Stomach (tissue), 8 donors: ENCODE measurements at regions not wholly inside any gene's neighbourhood (a gene's known extent, or its start where the extent isn't known, plus 50 kb on each side); places are given as distances from the start of the nearest gene placed in this dataset.

Experiments
- DNase-seq, 2 donors: peaks; one replicate each; pipeline versions ENCODE4 v3.0.0 to v3.0.0-alpha.2; 2013 to 2019
- H3K27ac ChIP-seq, 5 donors: fragments of 200-600 bp in 4 of 5; sonication (generic) in 4 of 5; one replicate each; pipeline ENCODE4 v1.5.1; 2013 to 2019; ENCODE audit warnings: mild to moderate bottlenecking in 1 of 5, moderate library complexity in 1 of 5
- H3K27me3 ChIP-seq, 3 donors: fragments of 200-600 bp; sonication (generic); one replicate each; pipeline ENCODE4 v1.5.1; 2017 to 2019; ENCODE audit warnings: mixed run types in 1 of 3
- H3K36me3 ChIP-seq, 4 donors: fragments of 200-600 bp; sonication (generic); 1 replicate in 3 of 4; 2 replicates in 1 of 4; pipeline ENCODE4 v1.5.1; 2016 to 2019
- H3K4me1 ChIP-seq, 4 donors: fragments of 200-600 bp; sonication (generic); one replicate each; pipeline ENCODE4 v1.5.1; 2016 to 2019
- H3K4me3 ChIP-seq, 4 donors: fragments of 200-600 bp; sonication (generic) in 3 of 4; one replicate each; pipeline ENCODE4 v1.5.1; 2016 to 2019; ENCODE audit warnings: mild to moderate bottlenecking in 1 of 4
- H3K9me3 ChIP-seq, 4 donors: fragments of 200-600 bp; sonication (generic); one replicate each; pipeline ENCODE4 v1.5.1; 2016 to 2019
- EP300 ChIP-seq: sonication (generic); formaldehyde crosslinking; IDR thresholded peaks from one replicate; pipeline ENCODE4 v1.6.1; 2017; ENCODE audit warnings: antibody characterized with exemption
- POLR2A ChIP-seq, 4 donors: fragments of 450-650 bp; IDR thresholded peaks; one replicate each; pipeline ENCODE4 v1.6.1; 2016; ENCODE audit warnings: antibody characterized with exemption in 4 of 4, control low read depth in 2 of 4, mild to moderate bottlenecking in 1 of 4, moderate library complexity in 1 of 4
- POLR2AphosphoS5 ChIP-seq, 3 donors: sonication (generic); formaldehyde crosslinking; IDR thresholded peaks; one replicate each; pipeline ENCODE4 v1.6.1; 2016; ENCODE audit warnings: antibody characterized with exemption in 3 of 3
- WGBS, 5 donors: extraction: QIAGEN DNeasy Blood & Tissue Kit in 3 of 5; methylation state at CpG; one replicate each; pipeline versions ENCODE4 v1.1.5 to v1.1.7; 2013 to 2018; 5-methylcytosine and 5-hydroxymethylcytosine counted together
- intact Hi-C: fragments of 100-400 bp; cut with DNase I; formaldehyde crosslinking; loops from one replicate; pipeline ENCODE4 v1.15.1; 2023; ENCODE audit warnings: low total_unique reads
- TF ChIP-seq, protein P1 (sequence below), 7 experiments: fragments of 450-650 bp in 4 of 7; fragments of 200-600 bp in 3 of 7; sonication (generic) in 3 of 7; IDR thresholded peaks; one replicate each; pipeline ENCODE4 v1.5.1; 2016 to 2019; ENCODE audit warnings: antibody characterized with exemption in 7 of 7, control low read depth in 2 of 7, mild to moderate bottlenecking in 1 of 7
- donor health status: healthy with polysubstance abuse.
- donor health status: Bipolar disorder and iron deficiency.
- donor health status: healthy.

DNA sequence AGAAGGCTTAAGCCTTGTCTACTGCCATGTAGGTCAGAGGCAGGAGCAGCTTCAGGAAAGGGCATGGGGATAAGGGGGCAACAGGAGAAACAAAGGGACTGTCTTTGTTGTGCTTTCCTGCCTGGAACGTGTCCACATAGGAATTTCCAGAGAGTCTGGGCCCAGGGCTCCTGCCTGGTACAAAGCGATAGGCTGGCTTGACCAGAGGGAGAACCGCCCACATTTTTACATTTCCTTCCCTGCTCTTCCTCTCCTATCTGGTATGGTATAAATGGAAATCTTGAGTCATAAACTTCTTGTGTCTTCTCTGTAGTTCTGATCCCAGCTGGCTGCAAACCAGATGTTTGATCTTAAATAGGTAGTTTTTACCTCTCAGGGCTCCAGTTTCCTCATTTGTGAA lies 414.8 kb downstream of the HRH4 start:
- H3K4me1 ChIP-seq: no peaks in the 10 kb centered on the region
- no peak for TF ChIP-seq POLR2A (IDR thresholded peaks at IDR 0.05)
- no peaks in the 10 kb centered on the region for H3K9me3 ChIP-seq
- no peak overlapping the region for H3K4me3 ChIP-seq
- 61 to 77% (median 73%) methylated on average over 3 of the region's 3 CpGs for WGBS, 5 donors
- no peak overlapping the region for H3K27ac ChIP-seq
- no peak for DNase-seq
- no peaks in the 10 kb centered on the region for H3K27me3 ChIP-seq
- intact Hi-C loops: loop anchor here (10.0 kb wide), 1 partner anchor 960 kb away; no protein-coding TSS in a partner anchor
- no peaks in the 10 kb centered on the region for H3K36me3 ChIP-seq

DNA sequence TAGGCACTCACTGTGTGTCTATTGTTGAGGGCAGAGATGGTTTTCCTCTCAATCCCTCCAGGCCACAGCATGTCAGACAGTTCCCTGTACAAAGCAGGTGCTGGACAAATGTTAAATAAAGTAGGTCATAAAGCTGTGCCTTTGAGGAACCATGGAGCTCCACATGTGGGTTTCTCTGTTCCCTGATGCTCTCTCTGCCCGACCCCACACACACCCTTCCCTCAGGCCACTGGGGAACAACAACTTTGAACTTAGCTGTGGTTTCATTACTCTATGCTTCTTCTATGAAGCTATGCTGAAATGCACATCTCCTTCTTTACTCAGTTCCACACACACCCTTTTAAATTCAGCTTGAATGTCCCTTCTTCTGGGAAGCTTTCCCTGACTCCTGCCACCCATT lies 415.3 kb downstream of the HRH4 start:
- WGBS, 5 donors: 39 to 66% (median 55%) methylated on average over 1 of the region's 1 CpG
- intact Hi-C loops: loop anchor here (10.0 kb wide), 1 partner anchor 959 kb away; no protein-coding TSS in a partner anchor

GRCh38 chr18:24876266-24876665 lies 415.8 kb downstream of the HRH4 start:
- WGBS, 5 donors: 81 to 91% (median 88%) methylated on average over 5 of the region's 5 CpGs
- no peaks in the 10 kb centered on the region for H3K27me3 ChIP-seq
- no peaks in the 10 kb centered on the region for H3K36me3 ChIP-seq
- TF ChIP-seq, protein P1, sequence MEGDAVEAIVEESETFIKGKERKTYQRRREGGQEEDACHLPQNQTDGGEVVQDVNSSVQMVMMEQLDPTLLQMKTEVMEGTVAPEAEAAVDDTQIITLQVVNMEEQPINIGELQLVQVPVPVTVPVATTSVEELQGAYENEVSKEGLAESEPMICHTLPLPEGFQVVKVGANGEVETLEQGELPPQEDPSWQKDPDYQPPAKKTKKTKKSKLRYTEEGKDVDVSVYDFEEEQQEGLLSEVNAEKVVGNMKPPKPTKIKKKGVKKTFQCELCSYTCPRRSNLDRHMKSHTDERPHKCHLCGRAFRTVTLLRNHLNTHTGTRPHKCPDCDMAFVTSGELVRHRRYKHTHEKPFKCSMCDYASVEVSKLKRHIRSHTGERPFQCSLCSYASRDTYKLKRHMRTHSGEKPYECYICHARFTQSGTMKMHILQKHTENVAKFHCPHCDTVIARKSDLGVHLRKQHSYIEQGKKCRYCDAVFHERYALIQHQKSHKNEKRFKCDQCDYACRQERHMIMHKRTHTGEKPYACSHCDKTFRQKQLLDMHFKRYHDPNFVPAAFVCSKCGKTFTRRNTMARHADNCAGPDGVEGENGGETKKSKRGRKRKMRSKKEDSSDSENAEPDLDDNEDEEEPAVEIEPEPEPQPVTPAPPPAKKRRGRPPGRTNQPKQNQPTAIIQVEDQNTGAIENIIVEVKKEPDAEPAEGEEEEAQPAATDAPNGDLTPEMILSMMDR (IDR thresholded peaks at IDR 0.05): no peak
- TF ChIP-seq POLR2AphosphoS5 (IDR thresholded peaks at IDR 0.05) (no peak), EP300 (no peak), POLR2A (IDR thresholded peaks at IDR 0.05) (no peak)
- H3K4me3 ChIP-seq: no peak overlapping the region
- no peak for DNase-seq
- H3K4me1 ChIP-seq: no peaks in the 10 kb centered on the region
- intact Hi-C loops: loop anchor here (10.0 kb wide), 1 partner anchor 959 kb away; no protein-coding TSS in a partner anchor
- no peak overlapping the region for H3K27ac ChIP-seq
- H3K9me3 ChIP-seq: no peaks in the 10 kb centered on the region

More for the DNA sequence above, 415.3 kb downstream of the HRH4 start:
- Histone ChIP-seq H3K27me3 (no peaks in the 10 kb centered on the region), H3K4me3 (no peak overlapping the region), H3K36me3 (no peaks in the 10 kb centered on the region), H3K9me3 (no peaks in the 10 kb centered on the region), H3K27ac (no peak overlapping the region), H3K4me1 (no peaks in the 10 kb centered on the region)
- TF ChIP-seq, protein P1 (IDR thresholded peaks at IDR 0.05): no peak
- TF ChIP-seq POLR2A (IDR thresholded peaks at IDR 0.05) (no peak), EP300 (no peak), POLR2AphosphoS5 (IDR thresholded peaks at IDR 0.05) (no peak)
- DNase-seq: no peak

GRCh38 chr18:24877066-24877465 lies 416.6 kb downstream of the HRH4 start:
- Histone ChIP-seq H3K36me3 (no peaks in the 10 kb centered on the region), H3K4me3 (no peak overlapping the region), H3K27ac (no peak overlapping the region), H3K4me1 (no peaks in the 10 kb centered on the region), H3K27me3 (no peaks in the 10 kb centered on the region), H3K9me3 (no peaks in the 10 kb centered on the region)
- intact Hi-C loops: loop anchor here (10.0 kb wide), 1 partner anchor 958 kb away; no protein-coding TSS in a partner anchor
- 74 to 86% (median 78%) methylated on average over 5 of the region's 5 CpGs for WGBS, 5 donors
- no peak for DNase-seq
- TF ChIP-seq EP300: no peak

DNA sequence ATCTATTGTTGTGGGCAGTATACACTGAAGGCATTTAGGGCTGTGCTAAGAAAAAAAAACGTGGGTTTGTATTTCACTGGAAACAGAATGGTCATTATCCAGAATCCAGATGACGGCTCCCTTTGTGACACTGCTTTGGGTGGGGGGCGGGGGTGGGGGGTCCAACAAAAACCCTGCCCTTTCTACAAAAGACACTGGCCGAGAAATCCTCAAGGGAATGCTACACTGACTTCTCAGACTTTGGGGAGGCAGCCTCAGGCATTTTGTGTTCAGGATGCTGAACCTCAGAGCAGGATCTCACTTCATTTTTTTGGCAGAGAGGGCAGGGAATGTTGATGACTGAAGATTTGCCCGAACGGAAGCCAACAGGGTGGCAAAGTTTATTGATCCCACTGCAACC lies 417.1 kb downstream of the HRH4 start:
- Histone ChIP-seq H3K27me3 (no peaks in the 10 kb centered on the region), H3K36me3 (no peaks in the 10 kb centered on the region), H3K4me3 (no peak overlapping the region), H3K27ac (no peak overlapping the region), H3K9me3 (no peaks in the 10 kb centered on the region), H3K4me1 (no peaks in the 10 kb centered on the region)
- DNase-seq: no peak
- no peak for TF ChIP-seq POLR2A (IDR thresholded peaks at IDR 0.05)
- WGBS, 5 donors: 50 to 69% (median 58%) methylated on average over 6 of the region's 6 CpGs
- intact Hi-C loops: loop anchor here (10.0 kb wide), 1 partner anchor 957 kb away; no protein-coding TSS in a partner anchor

DNA sequence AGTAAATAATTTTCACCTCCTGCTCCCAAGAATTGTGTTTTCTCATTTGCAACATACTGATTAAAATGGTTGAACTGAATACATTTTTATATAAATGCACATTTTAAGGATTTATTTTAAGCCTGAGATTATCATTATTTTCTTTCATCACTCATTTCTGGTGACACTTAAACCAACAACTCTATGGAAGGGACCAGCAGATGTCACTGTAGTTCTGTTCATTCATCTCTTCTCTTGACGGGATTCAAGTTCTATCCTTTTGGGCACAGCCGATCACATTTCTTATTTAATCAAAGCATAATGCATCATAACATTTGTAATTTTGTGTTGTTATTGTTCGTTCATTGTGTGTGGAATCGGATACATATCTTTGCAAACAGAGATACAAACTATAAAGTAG lies 417.9 kb downstream of the HRH4 start:
- Histone ChIP-seq H3K27ac (no peak overlapping the region), H3K4me1 (no peaks in the 10 kb centered on the region), H3K4me3 (no peak overlapping the region), H3K36me3 (no peaks in the 10 kb centered on the region), H3K9me3 (no peaks in the 10 kb centered on the region), H3K27me3 (no peaks in the 10 kb centered on the region)
- intact Hi-C loops: loop anchor here (10.0 kb wide), 1 partner anchor 957 kb away; no protein-coding TSS in a partner anchor
- DNase-seq: peak in 1 of 2 donors; percentile 80
- no peak for TF ChIP-seq POLR2AphosphoS5 (IDR thresholded peaks at IDR 0.05)
- TF ChIP-seq, protein P1 (IDR thresholded peaks at IDR 0.05): peak in 4 of 7 experiments; percentile 29 to 48 (median 36)
- no peak for TF ChIP-seq POLR2A (IDR thresholded peaks at IDR 0.05)
- WGBS, 5 donors: 12 to 19% (median 16%) methylated on average over 4 of the region's 4 CpGs
